ENCODE measurements at regions not wholly inside any gene's neighbourhood (a gene's known extent, or its start where the extent isn't known, plus 50 kb on each side); places are given as distances from the start of the nearest gene placed in this dataset.
"Not testable (repeated sequence)": the region's sequence is repeated elsewhere in the genome, so short reads cannot be mapped to it uniquely, and the experiment has no call there.

DNA sequence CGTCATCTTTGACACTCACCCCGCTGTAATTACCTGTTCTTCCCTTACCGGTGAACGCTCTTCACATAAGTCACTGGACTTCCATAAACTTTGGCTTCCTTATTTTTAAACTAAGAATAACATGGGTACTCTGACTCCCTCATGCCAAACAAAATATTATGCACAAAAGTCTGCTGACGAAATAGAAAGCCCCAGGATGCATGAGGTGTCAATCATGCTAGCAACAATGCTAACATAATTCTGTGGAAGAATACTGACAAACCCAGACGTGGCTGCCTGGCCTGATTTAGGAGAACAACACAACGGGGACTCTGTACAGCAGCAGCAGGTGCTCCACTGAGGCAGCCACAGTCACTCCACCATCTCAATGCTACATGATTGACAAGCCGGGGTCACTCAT is 137.5 kb downstream of the CCDC71L start:
- no peak for DNase-seq (ENCODE audit: low read depth)

- DNase-seq (ENCODE audit: low read depth), result no peak
Observed at GRCh38 chr7:106522696-106523095, 138.3 kb downstream of the CCDC71L start.

DNA sequence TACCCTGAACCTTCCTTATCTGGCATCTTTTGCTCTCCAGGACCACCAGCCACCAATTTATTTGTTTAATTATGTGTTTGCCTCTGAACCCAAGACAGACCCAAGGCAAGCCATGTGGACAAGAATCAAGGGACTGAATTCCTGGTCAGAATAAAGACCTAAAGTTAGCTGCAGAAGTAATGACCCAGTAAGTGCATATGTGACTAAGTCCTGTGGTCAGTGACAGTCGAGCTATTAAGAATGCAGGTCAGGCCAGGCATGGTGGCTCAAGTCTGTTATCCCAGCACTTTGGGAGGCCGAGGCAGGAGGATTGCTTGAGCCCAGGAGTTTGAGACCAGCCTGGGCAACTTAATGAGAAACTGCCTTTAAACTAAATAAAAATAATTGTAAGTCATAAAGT is 139.4 kb downstream of the CCDC71L start:
- DNase-seq (ENCODE audit: low read depth), result no peak

DNA sequence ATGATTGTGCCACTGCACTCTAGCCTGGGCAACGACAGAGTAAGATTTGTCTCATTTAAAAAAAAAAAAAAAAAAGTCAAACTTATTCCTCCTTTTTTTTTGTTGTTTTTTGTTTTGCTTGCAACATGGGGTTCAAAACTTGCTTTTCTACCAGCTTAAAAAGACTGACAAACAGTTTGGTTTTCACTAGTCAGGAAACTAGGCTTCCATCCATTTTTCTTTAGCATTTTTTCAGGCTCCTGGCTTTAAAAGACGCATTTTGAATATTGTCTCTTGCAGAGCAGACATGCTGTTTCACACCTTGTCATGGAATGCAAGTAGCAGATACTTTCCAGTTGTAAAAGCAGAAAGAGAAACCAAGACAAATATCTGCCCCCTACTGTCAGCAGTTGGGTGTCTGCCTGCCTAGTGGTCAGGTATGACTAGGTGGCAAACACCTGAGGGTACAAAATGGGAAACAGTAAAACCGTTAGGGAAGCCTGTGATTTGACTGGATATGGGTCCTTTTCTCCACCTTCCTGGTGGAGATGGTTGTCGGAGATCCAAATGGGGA is 139.9 kb downstream of the CCDC71L start:
- DNase-seq (ENCODE audit: low read depth), result no peak

DNA sequence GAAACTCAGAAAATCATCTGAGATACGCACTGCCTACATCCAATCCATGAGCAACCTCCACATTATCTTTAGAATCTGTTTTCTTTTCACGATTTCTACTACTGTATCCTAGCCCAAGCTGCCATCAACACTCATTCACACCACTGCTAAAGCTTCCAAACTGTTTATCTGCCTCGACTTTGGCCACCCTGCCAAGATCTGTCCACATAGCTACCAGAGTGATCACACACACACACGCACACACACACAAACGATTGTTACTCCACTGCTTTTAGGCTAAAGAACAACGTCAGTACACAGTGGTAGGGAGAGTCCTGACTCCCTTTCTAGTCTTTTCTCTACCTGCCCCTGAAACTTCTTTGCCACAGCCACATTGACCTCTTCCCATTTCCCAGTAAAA is 142.0 kb downstream of the CCDC71L start:
- DNase-seq (ENCODE audit: low read depth), result no peak

GRCh38 chr7:106518239-106518638 is 142.7 kb downstream of the CCDC71L start:
- DNase-seq (ENCODE audit: low read depth), result no peak

GRCh38 chr7:106517508-106517907 is 143.4 kb downstream of the CCDC71L start:
- DNase-seq (ENCODE audit: low read depth), result no peak

DNA sequence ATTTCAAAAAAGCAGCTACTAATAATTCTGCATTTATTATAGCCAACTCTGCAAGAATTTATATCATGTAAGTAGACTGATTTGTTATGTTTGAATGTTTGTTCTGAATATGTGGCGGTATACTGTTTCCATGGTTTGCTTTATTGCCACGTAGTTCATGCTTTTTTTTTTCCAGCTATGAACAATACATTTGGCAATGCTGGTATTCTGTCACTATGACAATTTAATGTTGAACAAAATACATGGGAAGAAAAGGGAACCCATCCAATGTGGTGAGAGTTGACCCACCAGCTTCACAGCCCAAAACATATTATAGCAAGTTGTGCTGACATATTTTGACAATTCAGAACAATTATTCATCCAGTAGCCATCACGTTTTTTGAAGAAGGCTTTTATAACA is 145.6 kb downstream of the CCDC71L start:
- DNase-seq (ENCODE audit: low read depth), result no peak

DNA sequence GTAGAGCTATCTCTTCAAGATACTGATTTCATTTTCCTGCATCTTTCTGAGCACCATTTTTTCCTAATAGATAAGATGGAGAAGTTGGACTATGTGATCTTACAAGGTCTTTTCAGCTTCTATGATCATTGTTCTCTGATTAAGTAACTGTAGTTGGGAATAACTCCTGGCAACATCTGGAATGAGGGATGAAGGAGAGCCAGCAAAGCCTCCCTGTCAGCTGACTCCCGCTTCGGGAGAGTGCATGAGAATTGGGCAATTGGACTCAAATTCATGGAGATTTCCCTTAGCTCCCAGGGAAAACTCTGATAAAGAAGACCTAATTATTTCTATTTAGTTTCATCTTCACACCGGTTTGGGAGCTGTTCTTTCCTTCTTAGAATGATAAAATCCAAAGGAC is 146.1 kb downstream of the CCDC71L start:
- no peak for DNase-seq (ENCODE audit: low read depth)

DNA sequence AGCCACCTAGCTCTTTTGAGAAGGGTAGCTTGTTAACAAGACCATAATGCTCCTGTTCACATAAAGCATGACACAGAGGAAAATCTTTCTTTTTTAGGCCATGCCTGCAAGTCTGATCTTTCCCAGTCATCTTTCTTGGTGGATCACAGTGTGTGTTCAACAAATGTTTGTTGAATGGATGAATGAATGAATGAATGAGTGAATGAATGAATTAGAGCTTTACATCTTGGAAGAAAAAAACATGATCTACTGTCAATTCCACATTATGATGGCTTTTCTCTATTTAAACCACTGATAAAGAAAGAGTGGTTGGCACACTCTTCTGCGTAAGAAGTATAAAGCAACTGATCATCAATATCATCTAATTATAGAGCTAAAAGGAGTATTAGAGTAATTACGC is 148.7 kb downstream of the CCDC71L start:
- DNase-seq (ENCODE audit: low read depth), result no peak

- DNase-seq (ENCODE audit: low read depth), result peak; percentile 15
Observed at GRCh38 chr7:106504645-106505044, 156.3 kb downstream of the CCDC71L start.

- no peak for DNase-seq (ENCODE audit: low read depth)
Observed at GRCh38 chr7:106504207-106504606, 156.8 kb downstream of the CCDC71L start.

- no peak for DNase-seq (ENCODE audit: low read depth)
Observed at GRCh38 chr7:106503626-106504025, 157.3 kb downstream of the CCDC71L start.

- DNase-seq (ENCODE audit: low read depth), result no peak
Observed at GRCh38 chr7:106501605-106502580, 159.1 kb downstream of the CCDC71L start.

- DNase-seq (ENCODE audit: low read depth), result no peak
Observed at GRCh38 chr7:106499897-106500296, 161.1 kb downstream of the CCDC71L start.

DNA sequence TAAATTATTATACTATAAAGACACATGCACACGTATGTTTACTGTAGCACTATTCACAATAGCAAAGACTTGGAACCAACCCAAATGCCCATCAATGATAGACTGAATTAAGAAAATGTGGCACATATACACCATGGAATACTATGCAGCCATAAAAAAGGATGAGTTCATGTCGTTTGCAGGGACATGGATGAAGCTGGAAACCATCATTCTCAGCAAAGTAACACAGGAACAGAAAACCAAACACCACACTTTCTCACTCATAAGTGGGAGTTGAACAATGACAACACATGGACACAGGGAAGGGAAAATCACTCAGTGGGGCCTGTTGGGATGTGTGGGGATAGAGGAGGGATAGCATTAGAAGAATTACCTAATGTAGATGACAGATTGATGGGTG is 163.0 kb downstream of the CCDC71L start:
- DNase-seq (ENCODE audit: low read depth), result not testable (repeated sequence)

DNA sequence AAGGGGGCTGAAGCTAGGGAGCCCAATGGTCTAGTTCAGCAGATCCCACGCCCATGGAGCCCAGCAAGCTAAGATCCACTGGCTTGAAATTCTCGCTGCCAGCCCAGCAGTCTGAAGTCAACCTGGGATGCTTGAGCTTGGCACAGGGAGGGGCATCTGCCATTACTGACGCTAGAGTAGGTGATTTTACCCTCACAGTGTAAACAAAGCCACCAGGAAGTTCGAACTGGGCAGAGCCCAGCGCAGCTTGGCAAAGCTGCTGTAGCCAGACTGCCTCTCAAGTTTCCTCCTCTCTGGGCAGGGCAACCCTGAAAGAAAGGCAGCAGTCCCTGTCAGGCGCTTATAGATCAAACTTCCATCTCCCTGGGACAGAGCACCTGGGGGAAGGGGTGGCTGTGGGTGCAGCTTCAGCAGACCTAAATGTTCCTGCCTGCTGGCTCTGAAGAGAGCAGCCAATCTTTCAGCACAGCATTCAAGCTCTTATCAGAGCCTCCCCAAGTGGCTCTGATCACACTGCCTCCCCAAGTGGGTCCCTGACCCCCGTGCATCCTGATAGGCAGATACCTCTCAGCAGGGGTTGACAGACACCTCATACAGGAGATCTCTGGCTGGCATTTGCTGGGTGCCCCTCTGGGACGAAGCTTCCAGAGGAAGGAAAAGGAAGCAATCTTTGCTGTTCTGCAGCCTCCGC is 167.8 kb downstream of the CCDC71L start:
- no peak for DNase-seq (ENCODE audit: low read depth)

DNA sequence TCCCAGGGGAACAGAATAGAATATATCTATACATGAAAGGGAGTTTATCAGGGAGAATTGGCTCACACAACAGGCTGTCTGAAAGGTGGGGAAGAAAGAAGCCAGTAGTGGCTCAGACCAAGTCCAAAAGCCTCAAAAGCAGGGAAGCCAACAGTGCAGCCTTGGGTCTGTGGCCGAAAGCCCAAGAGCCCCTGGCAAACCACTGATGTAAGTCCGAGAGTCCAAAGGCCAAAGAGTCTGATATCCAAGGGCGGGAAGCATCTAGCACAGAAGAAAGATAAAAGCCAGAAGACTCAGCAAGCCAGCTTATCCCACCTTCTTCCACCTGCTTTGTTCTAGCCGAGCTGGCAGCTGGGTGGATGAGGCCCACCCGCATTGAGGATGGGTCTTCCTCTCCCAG is 172.5 kb downstream of the CCDC71L start:
- DNase-seq (ENCODE audit: low read depth), result no peak

- no peak for DNase-seq (ENCODE audit: low read depth)
Observed at GRCh38 chr7:106487892-106488291, 173.1 kb downstream of the CCDC71L start.

DNA sequence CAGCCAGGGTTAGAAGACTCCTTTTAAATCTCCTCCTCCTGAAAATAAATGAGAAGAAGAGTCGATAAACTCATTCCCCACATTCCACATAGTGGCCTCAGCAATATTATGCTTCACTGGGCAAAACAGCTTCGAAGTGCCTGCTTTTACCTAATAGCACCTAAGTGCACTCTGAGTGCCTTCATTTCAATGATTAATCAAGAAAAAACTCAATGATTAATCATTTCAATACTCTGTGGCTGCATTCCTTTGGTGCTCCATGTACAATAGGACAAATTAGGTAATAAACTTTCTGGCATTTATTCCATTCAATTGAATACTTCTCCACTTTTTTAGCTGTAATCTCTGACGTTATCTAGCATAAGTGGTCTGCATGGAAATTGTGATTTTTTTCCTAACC is 174.6 kb downstream of the CCDC71L start:
- no peak for DNase-seq (ENCODE audit: low read depth)

GRCh38 chr7:106485919-106486318 is 175.0 kb downstream of the CCDC71L start:
- DNase-seq (ENCODE audit: low read depth), result no peak

DNA sequence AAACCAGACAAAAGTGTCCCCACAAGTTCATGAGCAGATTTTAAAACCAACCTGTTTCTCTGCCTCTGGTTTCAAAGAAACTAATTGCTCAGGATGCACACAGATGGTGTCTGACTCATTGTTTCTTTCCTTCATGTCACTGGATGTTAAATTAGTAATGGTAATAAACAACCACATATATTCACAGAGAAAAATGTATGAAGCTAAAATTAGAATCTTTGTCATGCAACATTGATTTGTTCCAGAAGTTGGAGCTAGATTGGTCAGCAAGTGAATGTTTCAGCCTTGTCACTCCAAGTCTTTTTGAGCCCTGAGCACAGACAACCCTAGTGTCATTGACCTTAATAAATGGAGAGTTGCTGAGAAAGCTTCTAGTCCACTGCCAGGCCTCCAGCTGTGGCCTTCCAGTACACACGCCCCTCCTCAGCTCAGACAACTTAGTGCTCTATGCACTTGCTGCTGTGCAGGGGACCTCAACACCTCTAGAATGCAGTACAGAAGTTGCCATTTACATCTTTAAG is 175.9 kb downstream of the CCDC71L start:
- DNase-seq (ENCODE audit: low read depth), result no peak

GRCh38 chr7:106484562-106484961 is 176.4 kb downstream of the CCDC71L start:
- no peak for DNase-seq (ENCODE audit: low read depth)
